K562 (cell line): ENCODE measurements at regions not wholly inside any gene's neighbourhood (a gene's known extent, or its start where the extent isn't known, plus 50 kb on each side); places are given as distances from the start of the nearest gene placed in this dataset.

Experiments
- ATAC-seq: fragments of 200-7000 bp; cut with Tn5 transposase; 3 replicates; pipeline ENCODE4 v1.9.1; 2020; ENCODE audit warnings: moderate library complexity
- BruUV-seq: library from RNA; stranded (reverse); fragments of 400-500 nt; replicated peaks from 2 replicates; lab custom pipeline; 2021; lab: Mats Ljungman, UMichigan
- CTCF ChIA-PET: fragments of 300-600 bp; formaldehyde crosslinking; extraction: SDS; loops from one replicate; lab custom pipeline; 2021; ENCODE audit warnings: low intra/inter-chr PET ratio; lab: Yijun Ruan, JAX
- POLR2A ChIA-PET: fragments of 300-600, 350-650 bp; sonication (Branson Sonifier 250); formaldehyde crosslinking; extraction: SDS; loops from one replicate; lab custom pipeline; 2021; ENCODE audit warnings: antibody characterized with exemption, inconsistent platforms; lab: Yijun Ruan, JAX
- DNase-seq, 4 experiments: peaks; one replicate each; pipeline versions ENCODE4 v3.0.0 to v3.0.0-alpha.2; 2011 to 2018; ENCODE audit warnings: low spot score in 3 of 4, mixed read lengths in 3 of 4; ENCODE audit errors: extremely low read depth in 1 of 4
- FAIRE-seq: peaks from 2 replicates; lab custom pipeline; 2011; peaks lifted over from hg19 to GRCh38; lab: Jason Lieb, UNC
- H2AFZ ChIP-seq: 2 replicates; pipeline ENCODE4 v1.6.0; 2011; ENCODE audit warnings: low read depth, low read length, control low read depth, inconsistent platforms
- H3K27ac ChIP-seq: fragments of 200-600 bp; 3 replicates; pipeline ENCODE4 v1.8.0; 2011; ENCODE audit warnings: low read depth, mild to moderate bottlenecking, control low read depth, inconsistent platforms, low read length, moderate library complexity, mixed read lengths; ENCODE audit errors: extremely low read depth
- H3K27me3 ChIP-seq, 2 experiments: fragments of 300-600 bp in 1 of 2; 2 replicates in 1 of 2; 3 replicates in 1 of 2; pipeline versions ENCODE4 v1.6.0 to v1.8.0; 2011; ENCODE audit warnings: inconsistent platforms in 2 of 2, low read length in 2 of 2, mild to moderate bottlenecking in 1 of 2, mixed read lengths in 1 of 2, moderate library complexity in 1 of 2; ENCODE audit not compliant: control insufficient read depth in 2 of 2, insufficient read depth in 2 of 2
- H3K36me3 ChIP-seq: fragments of 300-600 bp; 3 replicates; pipeline ENCODE4 v1.8.0; 2011; ENCODE audit warnings: mild to moderate bottlenecking, low read length, inconsistent platforms; ENCODE audit not compliant: control insufficient read depth, insufficient read depth
- H3K4me1 ChIP-seq, 2 experiments: fragments of 200-600 bp in 1 of 2; replicated peaks in 1 of 2; 2 replicates in 1 of 2; 3 replicates in 1 of 2; pipeline versions ENCODE4 v1.5.1 to v1.8.0; 2011; ENCODE audit warnings: inconsistent platforms in 2 of 2, low read length in 2 of 2, mild to moderate bottlenecking in 1 of 2, mixed read lengths in 1 of 2, moderate library complexity in 1 of 2; ENCODE audit not compliant: control insufficient read depth in 2 of 2, insufficient read depth in 2 of 2
- H3K4me2 ChIP-seq: 2 replicates; pipeline ENCODE4 v1.6.1; 2011; ENCODE audit warnings: low read length, control low read depth, inconsistent platforms, mixed read lengths; ENCODE audit not compliant: insufficient read depth
- H3K4me3 ChIP-seq: fragments of 200-600 bp; sonication (generic), shearing (Covaris generic); 2 replicates; pipeline ENCODE4 v1.5.1; 2016; ENCODE audit warnings: control low read depth, inconsistent platforms
- H3K79me2 ChIP-seq: fragments of 200-600 bp; 3 replicates; pipeline ENCODE4 v1.8.0; 2011; ENCODE audit warnings: low read length, inconsistent platforms; ENCODE audit not compliant: control insufficient read depth, insufficient read depth
- H3K9ac ChIP-seq, 2 experiments: 2 replicates each; pipeline versions ENCODE4 v1.6.0 to v1.6.1; 2011; ENCODE audit warnings: low read depth in 2 of 2, low read length in 2 of 2, control low read depth in 1 of 2, inconsistent platforms in 1 of 2, mild to moderate bottlenecking in 1 of 2, mixed read lengths in 1 of 2; ENCODE audit not compliant: insufficient read depth in 1 of 2
- H3K9me1 ChIP-seq: one replicate; pipeline ENCODE4 v1.6.0; 2011; ENCODE audit warnings: inconsistent platforms, mild to moderate bottlenecking, low read length, moderate library complexity; ENCODE audit not compliant: control insufficient read depth, insufficient read depth
- H3K9me3 ChIP-seq: replicated peaks from 2 replicates; pipeline ENCODE4 v1.5.1; 2011; ENCODE audit warnings: low read depth, low read length, inconsistent platforms; ENCODE audit not compliant: control insufficient read depth, insufficient read depth
- H4K20me1 ChIP-seq: replicated peaks from 2 replicates; pipeline ENCODE4 v1.6.1; 2011; ENCODE audit warnings: low read length, inconsistent platforms, mixed read lengths; ENCODE audit not compliant: control insufficient read depth, insufficient read depth
- CHCHD3 ChIP-seq: fragments of 250-450 bp; sonication (Bioruptor Pico); IDR thresholded peaks from 2 replicates; pipeline ENCODE4 v2.1.2; 2022; ENCODE audit warnings: mild to moderate bottlenecking
- CUX1 ChIP-seq: fragments of 200-800 bp; sonication (Bioruptor generic); IDR thresholded peaks from 2 replicates; pipeline ENCODE4 v1.6.1; 2016; ENCODE audit warnings: missing genetic modification characterization, missing compliant biosample characterization
- MTA2 ChIP-seq: fragments of 450-650 bp; IDR thresholded peaks from 2 replicates; pipeline ENCODE4 v1.6.1; 2016; ENCODE audit warnings: low read depth
- RHOXF2B ChIP-seq: fragments of 250-450 bp; sonication (Bioruptor Pico); conservative IDR thresholded peaks from 2 replicates; pipeline ENCODE4 v1.5.1; 2021
- SRF ChIP-seq, 2 experiments: fragments of 250-450, 450-650 bp in 1 of 2; sonication (Bioruptor Pico) in 1 of 2; sonication (generic) in 1 of 2; formaldehyde crosslinking; IDR thresholded peaks; 2 replicates each; pipeline versions ENCODE4 v1.5.0 to v1.5.1; 2020 to 2022; ENCODE audit warnings: mild to moderate bottlenecking in 1 of 2, missing genetic modification reagents in 1 of 2
- TCFL5 ChIP-seq: fragments of 250-450 bp; sonication (Bioruptor Pico); conservative IDR thresholded peaks from 2 replicates; pipeline ENCODE4 v1.6.1; 2021; ENCODE audit warnings: mild to moderate bottlenecking, moderate library complexity, matching md5 sums
- ZNF140 ChIP-seq: fragments of 250-450 bp; sonication (Bioruptor Pico); IDR thresholded peaks from 2 replicates; pipeline ENCODE4 v1.8.0; 2021; ENCODE audit warnings: moderate library complexity, mild to moderate bottlenecking, inconsistent platforms
- ZNF707 ChIP-seq: fragments of 250-450 bp; sonication (Bioruptor Pico); conservative IDR thresholded peaks from 2 replicates; pipeline ENCODE4 v1.8.0; 2022; ENCODE audit warnings: inconsistent platforms, mild to moderate bottlenecking, moderate library complexity
- WGBS: fragments of 100-300 bp; shearing (Covaris generic); methylation state at CpG from one replicate; pipeline ENCODE4 v1.1.6; 2016; ENCODE audit warnings: low coverage, mixed read lengths; ENCODE audit not compliant: insufficient coverage; ENCODE audit errors: missing lambda C conversion rate; 5-methylcytosine and 5-hydroxymethylcytosine counted together
- in situ Hi-C: fragments of 300-500 bp; cut with MboI; formaldehyde crosslinking; loops from 4 replicates; pipeline ENCODE4 v1.15.0; 2018; ENCODE audit warnings: inconsistent platforms, mixed read lengths
- intact Hi-C: fragments of 100-400 bp; cut with micrococcal nuclease; formaldehyde crosslinking; loops from 2 replicates; pipeline ENCODE4 v1.14.2; 2022
- TF ChIP-seq, protein P1 (sequence below), 2 experiments: fragments of 450-650 bp; conservative IDR thresholded peaks; 2 replicates each; pipeline ENCODE4 v1.6.1; 2017; ENCODE audit warnings: mild to moderate bottlenecking in 2 of 2, moderate library complexity in 2 of 2
- TF ChIP-seq, protein P2 (sequence below): sonication (generic); formaldehyde crosslinking; IDR thresholded peaks from 2 replicates; pipeline ENCODE4 v1.9.0; 2022; ENCODE audit warnings: mild to moderate bottlenecking, missing genetic modification reagents
- TF ChIP-seq, protein P3 (sequence below): fragments of 250-450 bp; sonication (Bioruptor Pico); IDR thresholded peaks from 2 replicates; pipeline ENCODE4 v1.6.1; 2021; ENCODE audit warnings: mild to moderate bottlenecking
- TF ChIP-seq, protein P4 (sequence below): fragments of 250-450 bp; sonication (Bioruptor Pico); IDR thresholded peaks from 2 replicates; pipeline ENCODE4 v1.5.0; 2021; ENCODE audit warnings: mild to moderate bottlenecking, moderate library complexity

DNA sequence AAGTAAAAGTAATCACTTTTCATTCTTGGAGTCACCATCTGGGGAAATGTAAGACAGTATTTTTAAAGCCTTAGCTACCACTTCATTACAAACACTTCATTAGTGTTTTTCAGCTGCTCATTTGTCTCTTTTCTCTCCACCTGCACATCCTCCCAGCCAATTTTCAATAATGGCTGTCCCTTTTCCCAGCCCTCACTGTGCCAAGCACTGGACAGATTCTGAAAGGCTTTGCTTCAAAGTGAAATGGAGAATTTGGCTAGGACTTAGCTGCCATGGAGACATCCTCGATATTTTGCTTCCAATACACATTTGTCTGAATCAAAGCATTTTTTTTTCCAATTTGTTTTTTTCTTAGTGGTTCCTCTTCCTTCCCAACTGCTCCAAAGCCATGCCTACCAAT lies 272.4 kb upstream of the NRXN1 start:
- H3K4me3 ChIP-seq: no peak overlapping the region
- peaks cover 2% of the 10 kb centered on the region; the same call in 1 of the 2 replicates for H3K9me3 ChIP-seq
- no peak for FAIRE-seq
- in situ Hi-C loops: no loop called here
- no peaks in the 10 kb centered on the region for H3K4me1 ChIP-seq
- no peaks in the 10 kb centered on the region for H3K36me3 ChIP-seq
- H3K79me2 ChIP-seq: no peaks in the 10 kb centered on the region
- no peaks in the 10 kb centered on the region for H3K9me1 ChIP-seq
- no peaks in the 10 kb centered on the region for H4K20me1 ChIP-seq
- no peaks in the 10 kb centered on the region for H3K27me3 ChIP-seq
- ChIA-PET POLR2A (no interaction called here), CTCF (no interaction called here)
- BruUV-seq: no TSS peak
- no peak overlapping the region for H3K4me2 ChIP-seq
- no peak overlapping the region for H3K9ac ChIP-seq
- no peak for ATAC-seq
- DNase-seq: no peak
- H2AFZ ChIP-seq: no peak overlapping the region
- intact Hi-C loops: no loop called here
- no peak overlapping the region for H3K27ac ChIP-seq
- WGBS: 0% methylated on average over 1 of the region's 1 CpG
- TF ChIP-seq ZNF707 (CRISPR knock-in tag) (no peak), CHCHD3 (CRISPR knock-in tag) (no peak), ZNF140 (no peak), MTA2 (no peak), RHOXF2B (CRISPR knock-in tag) (no peak), SRF (CRISPR knock-in tag; IDR thresholded peaks at IDR 0.05) (no peak), TCFL5 (CRISPR knock-in tag) (no peak), CUX1 (no peak)
- TF ChIP-seq, protein P1, sequence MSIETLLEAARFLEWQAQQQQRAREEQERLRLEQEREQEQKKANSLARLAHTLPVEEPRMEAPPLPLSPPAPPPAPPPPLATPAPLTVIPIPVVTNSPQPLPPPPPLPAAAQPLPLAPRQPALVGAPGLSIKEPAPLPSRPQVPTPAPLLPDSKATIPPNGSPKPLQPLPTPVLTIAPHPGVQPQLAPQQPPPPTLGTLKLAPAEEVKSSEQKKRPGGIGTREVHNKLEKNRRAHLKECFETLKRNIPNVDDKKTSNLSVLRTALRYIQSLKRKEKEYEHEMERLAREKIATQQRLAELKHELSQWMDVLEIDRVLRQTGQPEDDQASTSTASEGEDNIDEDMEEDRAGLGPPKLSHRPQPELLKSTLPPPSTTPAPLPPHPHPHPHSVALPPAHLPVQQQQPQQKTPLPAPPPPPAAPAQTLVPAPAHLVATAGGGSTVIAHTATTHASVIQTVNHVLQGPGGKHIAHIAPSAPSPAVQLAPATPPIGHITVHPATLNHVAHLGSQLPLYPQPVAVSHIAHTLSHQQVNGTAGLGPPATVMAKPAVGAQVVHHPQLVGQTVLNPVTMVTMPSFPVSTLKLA (conservative IDR thresholded peaks at IDR 0.05): no peak
- TF ChIP-seq, protein P2, sequence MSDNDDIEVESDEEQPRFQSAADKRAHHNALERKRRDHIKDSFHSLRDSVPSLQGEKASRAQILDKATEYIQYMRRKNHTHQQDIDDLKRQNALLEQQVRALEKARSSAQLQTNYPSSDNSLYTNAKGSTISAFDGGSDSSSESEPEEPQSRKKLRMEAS (CRISPR knock-in tag): no peak
- TF ChIP-seq, protein P3, sequence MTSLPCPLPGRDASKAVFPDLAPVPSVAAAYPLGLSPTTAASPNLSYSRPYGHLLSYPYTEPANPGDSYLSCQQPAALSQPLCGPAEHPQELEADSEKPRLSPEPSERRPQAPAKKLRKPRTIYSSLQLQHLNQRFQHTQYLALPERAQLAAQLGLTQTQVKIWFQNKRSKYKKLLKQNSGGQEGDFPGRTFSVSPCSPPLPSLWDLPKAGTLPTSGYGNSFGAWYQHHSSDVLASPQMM (CRISPR knock-in tag): no peak
- TF ChIP-seq, protein P4, sequence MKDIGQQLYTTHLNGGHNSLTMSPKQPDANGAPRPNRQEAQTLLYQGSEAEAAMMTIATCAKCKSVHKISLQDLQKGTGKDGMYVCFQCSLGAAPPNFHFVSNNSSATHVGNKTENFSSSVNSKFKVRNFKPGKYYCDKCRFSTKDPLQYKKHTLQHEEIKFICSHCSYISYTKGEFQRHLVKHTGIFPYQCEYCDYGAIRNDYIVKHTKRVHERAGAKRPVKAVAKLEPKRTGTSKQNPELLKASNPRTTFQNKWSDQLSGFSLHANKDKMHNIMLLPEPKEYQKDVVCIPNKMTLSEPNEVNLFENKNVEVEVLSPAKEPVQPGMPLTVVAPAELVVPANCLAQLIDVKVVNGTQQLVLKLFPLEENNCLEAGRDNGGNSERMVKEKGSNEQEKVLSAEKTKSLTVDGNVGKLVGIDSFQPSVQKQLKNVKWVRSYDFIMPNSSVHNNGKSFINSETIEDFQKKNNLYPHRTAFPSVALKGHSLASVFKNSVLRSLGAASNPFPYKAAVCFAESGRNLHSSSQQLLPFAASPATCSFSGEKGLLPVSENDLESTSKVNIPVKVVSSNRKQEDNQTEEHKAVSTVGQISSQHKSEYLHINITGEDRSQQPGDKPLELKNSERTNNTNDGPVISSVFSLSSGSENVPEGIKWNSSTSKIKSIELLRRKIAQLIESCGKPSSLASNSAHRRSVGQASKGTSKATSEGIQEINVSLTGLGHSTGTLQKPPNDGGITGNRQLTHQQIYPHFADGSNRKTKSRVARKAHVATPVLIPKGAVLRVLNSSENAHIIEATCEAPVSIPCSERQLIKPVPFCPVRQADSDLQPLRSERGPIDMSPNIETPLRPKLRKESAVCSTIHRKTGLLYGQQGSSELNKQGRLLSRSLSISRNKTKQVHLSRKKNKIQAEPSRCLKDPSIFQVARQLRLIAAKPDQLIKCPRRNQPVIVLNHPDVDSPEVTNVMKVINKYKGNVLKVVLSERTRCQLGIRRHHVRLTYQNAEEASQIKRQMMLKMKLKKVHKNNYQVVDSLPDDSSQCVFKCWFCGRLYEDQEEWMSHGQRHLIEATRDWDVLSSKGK: no peak
